ENCODE measurements at regions not wholly inside any gene's neighbourhood (a gene's known extent, or its start where the extent isn't known, plus 50 kb on each side); places are given as distances from the start of the nearest gene placed in this dataset.

DNA sequence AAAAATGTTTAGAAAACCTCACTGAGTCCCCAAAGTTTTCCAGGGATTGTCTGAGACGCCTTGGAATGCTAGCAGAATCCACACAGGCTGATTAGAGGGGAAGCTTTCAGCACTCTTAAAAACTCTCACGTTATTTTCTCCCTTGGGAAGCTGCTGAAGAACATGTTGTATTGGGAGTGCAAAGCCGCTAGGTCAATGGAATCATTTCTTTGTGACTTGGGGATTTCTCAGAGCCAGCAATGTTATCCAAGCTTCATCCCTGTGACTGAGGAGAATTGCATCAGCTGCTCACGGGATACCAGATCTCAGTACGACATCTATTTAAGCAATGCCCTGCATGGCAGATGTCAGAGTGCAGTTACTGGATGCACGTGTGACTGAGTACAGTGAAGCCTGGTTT is 426.4 kb upstream of the MPDZ start:
- no peak overlapping the region for H3K9ac ChIP-seq (ENCODE audit: insufficient read depth, low read depth, low read length)

More for the DNA sequence above, 426.4 kb upstream of the MPDZ start:
- Histone ChIP-seq H3K4me2 (ENCODE audit: low read depth, low read length) (no peak overlapping the region), H3K27ac (ENCODE audit: extremely low read length, insufficient read depth, low read length) (no peak overlapping the region), H4K20me1 (ENCODE audit: insufficient read depth, low read length) (no peaks in the 10 kb centered on the region), H3K36me3 (replicated peaks in 1 of 2; ENCODE audit: control insufficient read depth in 1 of 2, insufficient read depth in 2 of 2, low read length in 2 of 2) (no peaks in the 10 kb centered on the region), H2AFZ (ENCODE audit: low read length) (no peak overlapping the region), H3K27me3 (ENCODE audit: control insufficient read depth in 1 of 2, insufficient read depth in 2 of 2, low read length in 2 of 2) (no peaks in the 10 kb centered on the region), H3K4me3 (replicated peaks in 1 of 3; ENCODE audit: insufficient read depth in 1 of 3, low read depth in 2 of 3, low read length in 3 of 3) (no peak overlapping the region), H3K4me1 (ENCODE audit: insufficient read depth, low read length) (no peaks in the 10 kb centered on the region), H3K9me3 (ENCODE audit: low read length) (no peaks in the 10 kb centered on the region), H3K79me2 (ENCODE audit: insufficient read depth, low read length) (no peaks in the 10 kb centered on the region)
- POLR2A ChIA-PET = no interaction called here
- DNase-seq (ENCODE audit: low spot score) (no peak), FAIRE-seq (no peak), ATAC-seq (no peak)
- in situ Hi-C loops (cut with HindIII; ENCODE audit: extremely low pct_ligation_motif_present, low pct_unique_long_range_greater_than_20kb) = no loop called here
- WGBS (ENCODE audit: low lambda C conversion rate) = 2% methylated on average over 6 of the region's 6 CpGs
- CTCF ChIA-PET (ENCODE audit: low intra/inter-chr PET ratio, low total read pairs) = no interaction called here
- no TSS peak for BruUV-seq (replicated peaks)
- TF ChIP-seq, protein P1, sequence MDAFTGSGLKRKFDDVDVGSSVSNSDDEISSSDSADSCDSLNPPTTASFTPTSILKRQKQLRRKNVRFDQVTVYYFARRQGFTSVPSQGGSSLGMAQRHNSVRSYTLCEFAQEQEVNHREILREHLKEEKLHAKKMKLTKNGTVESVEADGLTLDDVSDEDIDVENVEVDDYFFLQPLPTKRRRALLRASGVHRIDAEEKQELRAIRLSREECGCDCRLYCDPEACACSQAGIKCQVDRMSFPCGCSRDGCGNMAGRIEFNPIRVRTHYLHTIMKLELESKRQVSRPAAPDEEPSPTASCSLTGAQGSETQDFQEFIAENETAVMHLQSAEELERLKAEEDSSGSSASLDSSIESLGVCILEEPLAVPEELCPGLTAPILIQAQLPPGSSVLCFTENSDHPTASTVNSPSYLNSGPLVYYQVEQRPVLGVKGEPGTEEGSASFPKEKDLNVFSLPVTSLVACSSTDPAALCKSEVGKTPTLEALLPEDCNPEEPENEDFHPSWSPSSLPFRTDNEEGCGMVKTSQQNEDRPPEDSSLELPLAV (CRISPR knock-in tag; conservative IDR thresholded peaks at IDR 0.05; ENCODE audit: low read depth) = no peak
- no peak for TF ChIP-seq ZNF496 (CRISPR knock-in tag; IDR thresholded peaks at IDR 0.05; ENCODE audit: insufficient replicate concordance)
- no peak for TF ChIP-seq PHF8 (CRISPR knock-in tag; IDR thresholded peaks at IDR 0.05)
- TF ChIP-seq, protein P2, sequence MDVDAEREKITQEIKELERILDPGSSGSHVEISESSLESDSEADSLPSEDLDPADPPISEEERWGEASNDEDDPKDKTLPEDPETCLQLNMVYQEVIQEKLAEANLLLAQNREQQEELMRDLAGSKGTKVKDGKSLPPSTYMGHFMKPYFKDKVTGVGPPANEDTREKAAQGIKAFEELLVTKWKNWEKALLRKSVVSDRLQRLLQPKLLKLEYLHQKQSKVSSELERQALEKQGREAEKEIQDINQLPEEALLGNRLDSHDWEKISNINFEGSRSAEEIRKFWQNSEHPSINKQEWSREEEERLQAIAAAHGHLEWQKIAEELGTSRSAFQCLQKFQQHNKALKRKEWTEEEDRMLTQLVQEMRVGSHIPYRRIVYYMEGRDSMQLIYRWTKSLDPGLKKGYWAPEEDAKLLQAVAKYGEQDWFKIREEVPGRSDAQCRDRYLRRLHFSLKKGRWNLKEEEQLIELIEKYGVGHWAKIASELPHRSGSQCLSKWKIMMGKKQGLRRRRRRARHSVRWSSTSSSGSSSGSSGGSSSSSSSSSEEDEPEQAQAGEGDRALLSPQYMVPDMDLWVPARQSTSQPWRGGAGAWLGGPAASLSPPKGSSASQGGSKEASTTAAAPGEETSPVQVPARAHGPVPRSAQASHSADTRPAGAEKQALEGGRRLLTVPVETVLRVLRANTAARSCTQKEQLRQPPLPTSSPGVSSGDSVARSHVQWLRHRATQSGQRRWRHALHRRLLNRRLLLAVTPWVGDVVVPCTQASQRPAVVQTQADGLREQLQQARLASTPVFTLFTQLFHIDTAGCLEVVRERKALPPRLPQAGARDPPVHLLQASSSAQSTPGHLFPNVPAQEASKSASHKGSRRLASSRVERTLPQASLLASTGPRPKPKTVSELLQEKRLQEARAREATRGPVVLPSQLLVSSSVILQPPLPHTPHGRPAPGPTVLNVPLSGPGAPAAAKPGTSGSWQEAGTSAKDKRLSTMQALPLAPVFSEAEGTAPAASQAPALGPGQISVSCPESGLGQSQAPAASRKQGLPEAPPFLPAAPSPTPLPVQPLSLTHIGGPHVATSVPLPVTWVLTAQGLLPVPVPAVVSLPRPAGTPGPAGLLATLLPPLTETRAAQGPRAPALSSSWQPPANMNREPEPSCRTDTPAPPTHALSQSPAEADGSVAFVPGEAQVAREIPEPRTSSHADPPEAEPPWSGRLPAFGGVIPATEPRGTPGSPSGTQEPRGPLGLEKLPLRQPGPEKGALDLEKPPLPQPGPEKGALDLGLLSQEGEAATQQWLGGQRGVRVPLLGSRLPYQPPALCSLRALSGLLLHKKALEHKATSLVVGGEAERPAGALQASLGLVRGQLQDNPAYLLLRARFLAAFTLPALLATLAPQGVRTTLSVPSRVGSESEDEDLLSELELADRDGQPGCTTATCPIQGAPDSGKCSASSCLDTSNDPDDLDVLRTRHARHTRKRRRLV (CRISPR knock-in tag; IDR thresholded peaks at IDR 0.05) = no peak
- no peak for TF ChIP-seq RNF2 (conservative IDR thresholded peaks at IDR 0.05; ENCODE audit: low read depth)
- TF ChIP-seq ZSCAN31 (CRISPR knock-in tag; IDR thresholded peaks at IDR 0.05; ENCODE audit: low read depth) = no peak
- TF ChIP-seq, protein P3, sequence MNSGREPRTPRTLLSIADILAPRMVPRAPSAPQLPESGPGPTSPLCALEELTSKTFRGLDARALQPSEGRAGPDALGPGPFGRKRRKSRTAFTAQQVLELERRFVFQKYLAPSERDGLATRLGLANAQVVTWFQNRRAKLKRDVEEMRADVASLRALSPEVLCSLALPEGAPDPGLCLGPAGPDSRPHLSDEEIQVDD (CRISPR knock-in tag; IDR thresholded peaks at IDR 0.05; ENCODE audit: borderline replicate concordance) = no peak
- TF ChIP-seq, protein P4, sequence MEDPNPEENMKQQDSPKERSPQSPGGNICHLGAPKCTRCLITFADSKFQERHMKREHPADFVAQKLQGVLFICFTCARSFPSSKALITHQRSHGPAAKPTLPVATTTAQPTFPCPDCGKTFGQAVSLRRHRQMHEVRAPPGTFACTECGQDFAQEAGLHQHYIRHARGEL (CRISPR knock-in tag; IDR thresholded peaks at IDR 0.05) = no peak
- no peak for TF ChIP-seq ZNF337 (CRISPR knock-in tag; IDR thresholded peaks at IDR 0.05; ENCODE audit: borderline replicate concordance, low read depth)
- TF ChIP-seq SP5 (CRISPR knock-in tag; IDR thresholded peaks at IDR 0.05; ENCODE audit: borderline replicate concordance, low read depth) = no peak
- TF ChIP-seq PHB2 (IDR thresholded peaks at IDR 0.05; ENCODE audit: partially characterized antibody) = no peak
- TF ChIP-seq, protein P5, sequence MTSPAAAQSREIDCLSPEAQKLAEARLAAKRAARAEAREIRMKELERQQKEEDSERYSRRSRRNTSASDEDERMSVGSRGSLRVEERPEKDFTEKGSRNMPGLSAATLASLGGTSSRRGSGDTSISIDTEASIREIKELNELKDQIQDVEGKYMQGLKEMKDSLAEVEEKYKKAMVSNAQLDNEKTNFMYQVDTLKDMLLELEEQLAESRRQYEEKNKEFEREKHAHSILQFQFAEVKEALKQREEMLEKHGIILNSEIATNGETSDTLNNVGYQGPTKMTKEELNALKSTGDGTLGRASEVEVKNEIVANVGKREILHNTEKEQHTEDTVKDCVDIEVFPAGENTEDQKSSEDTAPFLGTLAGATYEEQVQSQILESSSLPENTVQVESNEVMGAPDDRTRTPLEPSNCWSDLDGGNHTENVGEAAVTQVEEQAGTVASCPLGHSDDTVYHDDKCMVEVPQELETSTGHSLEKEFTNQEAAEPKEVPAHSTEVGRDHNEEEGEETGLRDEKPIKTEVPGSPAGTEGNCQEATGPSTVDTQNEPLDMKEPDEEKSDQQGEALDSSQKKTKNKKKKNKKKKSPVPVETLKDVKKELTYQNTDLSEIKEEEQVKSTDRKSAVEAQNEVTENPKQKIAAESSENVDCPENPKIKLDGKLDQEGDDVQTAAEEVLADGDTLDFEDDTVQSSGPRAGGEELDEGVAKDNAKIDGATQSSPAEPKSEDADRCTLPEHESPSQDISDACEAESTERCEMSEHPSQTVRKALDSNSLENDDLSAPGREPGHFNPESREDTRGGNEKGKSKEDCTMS (CRISPR knock-in tag; conservative IDR thresholded peaks at IDR 0.05) = no peak
- intact Hi-C loops (cut with micrococcal nuclease; ENCODE audit: unreplicated experiment) = no loop called here
